ENCODE measurements at regions not wholly inside any gene's neighbourhood (a gene's known extent, or its start where the extent isn't known, plus 50 kb on each side); places are given as distances from the start of the nearest gene placed in this dataset.

DNA sequence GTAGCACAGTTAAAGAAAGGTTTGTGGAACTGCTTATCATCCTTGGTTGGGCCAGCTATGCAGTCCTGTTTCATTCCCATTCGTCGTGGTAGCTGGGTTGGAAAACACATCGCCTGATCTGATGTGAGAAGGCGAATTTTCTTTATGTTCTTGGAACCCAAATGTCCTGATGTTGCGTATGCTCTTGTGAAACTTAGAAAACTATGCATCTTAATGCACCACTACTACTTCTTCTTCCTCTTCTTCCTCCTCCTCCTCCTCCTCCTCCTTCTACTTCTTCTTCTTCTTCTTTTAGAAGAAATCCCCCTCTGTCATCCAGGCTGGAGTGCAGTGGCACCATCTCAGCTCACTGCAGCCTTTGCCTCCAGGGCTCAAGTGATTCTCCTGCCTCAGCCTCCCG is 381.6 kb downstream of the UTRN start:
- ATAC-seq (no peak), DNase-seq (ENCODE audit: low spot score) (no peak)
- H3K36me3 Mint-ChIP-seq: peaks cover 23% of the 10 kb centered on the region
- peaks cover 20% of the 10 kb centered on the region for H3K4me1 Mint-ChIP-seq
- POLR2A ChIA-PET: no interaction called here
- no peak for TF ChIP-seq GRHL2 (CRISPR knock-in tag; IDR thresholded peaks at IDR 0.05; ENCODE audit: insufficient replicate concordance, severe bottlenecking)
- TF ChIP-seq, protein P1, sequence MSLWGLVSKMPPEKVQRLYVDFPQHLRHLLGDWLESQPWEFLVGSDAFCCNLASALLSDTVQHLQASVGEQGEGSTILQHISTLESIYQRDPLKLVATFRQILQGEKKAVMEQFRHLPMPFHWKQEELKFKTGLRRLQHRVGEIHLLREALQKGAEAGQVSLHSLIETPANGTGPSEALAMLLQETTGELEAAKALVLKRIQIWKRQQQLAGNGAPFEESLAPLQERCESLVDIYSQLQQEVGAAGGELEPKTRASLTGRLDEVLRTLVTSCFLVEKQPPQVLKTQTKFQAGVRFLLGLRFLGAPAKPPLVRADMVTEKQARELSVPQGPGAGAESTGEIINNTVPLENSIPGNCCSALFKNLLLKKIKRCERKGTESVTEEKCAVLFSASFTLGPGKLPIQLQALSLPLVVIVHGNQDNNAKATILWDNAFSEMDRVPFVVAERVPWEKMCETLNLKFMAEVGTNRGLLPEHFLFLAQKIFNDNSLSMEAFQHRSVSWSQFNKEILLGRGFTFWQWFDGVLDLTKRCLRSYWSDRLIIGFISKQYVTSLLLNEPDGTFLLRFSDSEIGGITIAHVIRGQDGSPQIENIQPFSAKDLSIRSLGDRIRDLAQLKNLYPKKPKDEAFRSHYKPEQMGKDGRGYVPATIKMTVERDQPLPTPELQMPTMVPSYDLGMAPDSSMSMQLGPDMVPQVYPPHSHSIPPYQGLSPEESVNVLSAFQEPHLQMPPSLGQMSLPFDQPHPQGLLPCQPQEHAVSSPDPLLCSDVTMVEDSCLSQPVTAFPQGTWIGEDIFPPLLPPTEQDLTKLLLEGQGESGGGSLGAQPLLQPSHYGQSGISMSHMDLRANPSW (CRISPR knock-in tag; conservative IDR thresholded peaks at IDR 0.05; ENCODE audit: low read depth): no peak
- TF ChIP-seq, protein P2, sequence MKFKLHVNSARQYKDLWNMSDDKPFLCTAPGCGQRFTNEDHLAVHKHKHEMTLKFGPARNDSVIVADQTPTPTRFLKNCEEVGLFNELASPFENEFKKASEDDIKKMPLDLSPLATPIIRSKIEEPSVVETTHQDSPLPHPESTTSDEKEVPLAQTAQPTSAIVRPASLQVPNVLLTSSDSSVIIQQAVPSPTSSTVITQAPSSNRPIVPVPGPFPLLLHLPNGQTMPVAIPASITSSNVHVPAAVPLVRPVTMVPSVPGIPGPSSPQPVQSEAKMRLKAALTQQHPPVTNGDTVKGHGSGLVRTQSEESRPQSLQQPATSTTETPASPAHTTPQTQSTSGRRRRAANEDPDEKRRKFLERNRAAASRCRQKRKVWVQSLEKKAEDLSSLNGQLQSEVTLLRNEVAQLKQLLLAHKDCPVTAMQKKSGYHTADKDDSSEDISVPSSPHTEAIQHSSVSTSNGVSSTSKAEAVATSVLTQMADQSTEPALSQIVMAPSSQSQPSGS (CRISPR knock-in tag; IDR thresholded peaks at IDR 0.05; ENCODE audit: borderline replicate concordance, low read depth): no peak
- no peak overlapping the region for H3K27ac Mint-ChIP-seq
- no peak overlapping the region for H3K4me3 Mint-ChIP-seq
- CTCF ChIA-PET: no interaction called here
- H3K9me3 Mint-ChIP-seq: peaks cover 23% of the 10 kb centered on the region
- H3K27me3 Mint-ChIP-seq (ENCODE audit: low read depth): peaks cover 38% of the 10 kb centered on the region

DNA sequence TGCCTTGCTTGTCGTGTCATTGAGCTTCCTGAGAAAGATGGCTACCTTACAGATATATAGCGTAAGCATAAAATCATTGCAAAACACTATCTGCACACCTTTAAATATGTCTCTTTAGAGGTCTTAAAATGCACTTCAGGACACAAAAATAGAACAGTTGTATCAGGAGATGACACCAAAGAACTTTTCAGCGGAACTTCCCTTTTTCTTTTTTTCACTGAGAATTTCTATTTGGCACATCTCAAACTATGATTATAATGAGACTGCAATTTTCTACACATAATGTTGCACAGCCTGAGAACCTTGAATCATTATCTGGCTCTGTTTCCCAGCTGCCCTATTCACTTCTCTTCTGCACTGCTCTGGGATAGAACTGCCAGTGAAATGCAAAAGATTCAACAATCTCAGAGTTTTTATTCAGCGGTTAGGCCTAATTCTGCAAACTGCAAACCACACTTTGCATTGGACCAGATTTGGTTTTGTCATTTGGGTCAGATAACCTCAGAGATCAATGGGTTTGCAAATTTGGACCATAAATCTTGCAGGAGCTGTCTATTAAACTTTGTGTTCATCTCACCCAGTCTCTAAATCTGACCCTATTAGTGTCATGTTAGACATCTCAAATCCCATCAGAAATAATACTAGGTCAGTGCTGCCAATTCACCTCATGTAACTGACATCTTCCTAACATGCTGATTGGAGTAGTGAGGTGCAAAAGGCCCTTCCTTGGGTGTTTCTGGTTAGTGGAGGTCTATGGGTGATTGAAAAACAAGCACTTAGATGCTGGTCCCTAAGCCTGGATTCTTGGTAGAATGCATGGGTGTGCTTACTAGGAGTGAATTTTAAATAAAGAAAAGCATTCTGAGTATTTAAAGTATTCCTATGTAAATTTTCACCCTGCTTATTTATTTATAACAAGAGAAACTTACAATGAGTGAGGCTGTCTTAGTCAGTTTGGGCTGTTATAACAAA is 382.7 kb downstream of the UTRN start:
- TF ChIP-seq FOXP1 (CRISPR knock-in tag; IDR thresholded peaks at IDR 0.05; ENCODE audit: borderline replicate concordance): no peak
- TF ChIP-seq, protein P3, sequence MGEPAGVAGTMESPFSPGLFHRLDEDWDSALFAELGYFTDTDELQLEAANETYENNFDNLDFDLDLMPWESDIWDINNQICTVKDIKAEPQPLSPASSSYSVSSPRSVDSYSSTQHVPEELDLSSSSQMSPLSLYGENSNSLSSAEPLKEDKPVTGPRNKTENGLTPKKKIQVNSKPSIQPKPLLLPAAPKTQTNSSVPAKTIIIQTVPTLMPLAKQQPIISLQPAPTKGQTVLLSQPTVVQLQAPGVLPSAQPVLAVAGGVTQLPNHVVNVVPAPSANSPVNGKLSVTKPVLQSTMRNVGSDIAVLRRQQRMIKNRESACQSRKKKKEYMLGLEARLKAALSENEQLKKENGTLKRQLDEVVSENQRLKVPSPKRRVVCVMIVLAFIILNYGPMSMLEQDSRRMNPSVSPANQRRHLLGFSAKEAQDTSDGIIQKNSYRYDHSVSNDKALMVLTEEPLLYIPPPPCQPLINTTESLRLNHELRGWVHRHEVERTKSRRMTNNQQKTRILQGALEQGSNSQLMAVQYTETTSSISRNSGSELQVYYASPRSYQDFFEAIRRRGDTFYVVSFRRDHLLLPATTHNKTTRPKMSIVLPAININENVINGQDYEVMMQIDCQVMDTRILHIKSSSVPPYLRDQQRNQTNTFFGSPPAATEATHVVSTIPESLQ (CRISPR knock-in tag; IDR thresholded peaks at IDR 0.05): no peak
- no peak for TF ChIP-seq TP53 (CRISPR knock-in tag; IDR thresholded peaks at IDR 0.05)
- TF ChIP-seq, protein P4, sequence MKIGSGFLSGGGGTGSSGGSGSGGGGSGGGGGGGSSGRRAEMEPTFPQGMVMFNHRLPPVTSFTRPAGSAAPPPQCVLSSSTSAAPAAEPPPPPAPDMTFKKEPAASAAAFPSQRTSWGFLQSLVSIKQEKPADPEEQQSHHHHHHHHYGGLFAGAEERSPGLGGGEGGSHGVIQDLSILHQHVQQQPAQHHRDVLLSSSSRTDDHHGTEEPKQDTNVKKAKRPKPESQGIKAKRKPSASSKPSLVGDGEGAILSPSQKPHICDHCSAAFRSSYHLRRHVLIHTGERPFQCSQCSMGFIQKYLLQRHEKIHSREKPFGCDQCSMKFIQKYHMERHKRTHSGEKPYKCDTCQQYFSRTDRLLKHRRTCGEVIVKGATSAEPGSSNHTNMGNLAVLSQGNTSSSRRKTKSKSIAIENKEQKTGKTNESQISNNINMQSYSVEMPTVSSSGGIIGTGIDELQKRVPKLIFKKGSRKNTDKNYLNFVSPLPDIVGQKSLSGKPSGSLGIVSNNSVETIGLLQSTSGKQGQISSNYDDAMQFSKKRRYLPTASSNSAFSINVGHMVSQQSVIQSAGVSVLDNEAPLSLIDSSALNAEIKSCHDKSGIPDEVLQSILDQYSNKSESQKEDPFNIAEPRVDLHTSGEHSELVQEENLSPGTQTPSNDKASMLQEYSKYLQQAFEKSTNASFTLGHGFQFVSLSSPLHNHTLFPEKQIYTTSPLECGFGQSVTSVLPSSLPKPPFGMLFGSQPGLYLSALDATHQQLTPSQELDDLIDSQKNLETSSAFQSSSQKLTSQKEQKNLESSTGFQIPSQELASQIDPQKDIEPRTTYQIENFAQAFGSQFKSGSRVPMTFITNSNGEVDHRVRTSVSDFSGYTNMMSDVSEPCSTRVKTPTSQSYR (CRISPR knock-in tag; IDR thresholded peaks at IDR 0.05): no peak
- TF ChIP-seq, protein P5, sequence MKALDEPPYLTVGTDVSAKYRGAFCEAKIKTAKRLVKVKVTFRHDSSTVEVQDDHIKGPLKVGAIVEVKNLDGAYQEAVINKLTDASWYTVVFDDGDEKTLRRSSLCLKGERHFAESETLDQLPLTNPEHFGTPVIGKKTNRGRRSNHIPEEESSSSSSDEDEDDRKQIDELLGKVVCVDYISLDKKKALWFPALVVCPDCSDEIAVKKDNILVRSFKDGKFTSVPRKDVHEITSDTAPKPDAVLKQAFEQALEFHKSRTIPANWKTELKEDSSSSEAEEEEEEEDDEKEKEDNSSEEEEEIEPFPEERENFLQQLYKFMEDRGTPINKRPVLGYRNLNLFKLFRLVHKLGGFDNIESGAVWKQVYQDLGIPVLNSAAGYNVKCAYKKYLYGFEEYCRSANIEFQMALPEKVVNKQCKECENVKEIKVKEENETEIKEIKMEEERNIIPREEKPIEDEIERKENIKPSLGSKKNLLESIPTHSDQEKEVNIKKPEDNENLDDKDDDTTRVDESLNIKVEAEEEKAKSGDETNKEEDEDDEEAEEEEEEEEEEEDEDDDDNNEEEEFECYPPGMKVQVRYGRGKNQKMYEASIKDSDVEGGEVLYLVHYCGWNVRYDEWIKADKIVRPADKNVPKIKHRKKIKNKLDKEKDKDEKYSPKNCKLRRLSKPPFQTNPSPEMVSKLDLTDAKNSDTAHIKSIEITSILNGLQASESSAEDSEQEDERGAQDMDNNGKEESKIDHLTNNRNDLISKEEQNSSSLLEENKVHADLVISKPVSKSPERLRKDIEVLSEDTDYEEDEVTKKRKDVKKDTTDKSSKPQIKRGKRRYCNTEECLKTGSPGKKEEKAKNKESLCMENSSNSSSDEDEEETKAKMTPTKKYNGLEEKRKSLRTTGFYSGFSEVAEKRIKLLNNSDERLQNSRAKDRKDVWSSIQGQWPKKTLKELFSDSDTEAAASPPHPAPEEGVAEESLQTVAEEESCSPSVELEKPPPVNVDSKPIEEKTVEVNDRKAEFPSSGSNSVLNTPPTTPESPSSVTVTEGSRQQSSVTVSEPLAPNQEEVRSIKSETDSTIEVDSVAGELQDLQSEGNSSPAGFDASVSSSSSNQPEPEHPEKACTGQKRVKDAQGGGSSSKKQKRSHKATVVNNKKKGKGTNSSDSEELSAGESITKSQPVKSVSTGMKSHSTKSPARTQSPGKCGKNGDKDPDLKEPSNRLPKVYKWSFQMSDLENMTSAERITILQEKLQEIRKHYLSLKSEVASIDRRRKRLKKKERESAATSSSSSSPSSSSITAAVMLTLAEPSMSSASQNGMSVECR (CRISPR knock-in tag; IDR thresholded peaks at IDR 0.05; ENCODE audit: borderline replicate concordance): no peak
- no peak for TF ChIP-seq TEAD4 (CRISPR knock-in tag; IDR thresholded peaks at IDR 0.05)
- TF ChIP-seq KAT7 (CRISPR knock-in tag; IDR thresholded peaks at IDR 0.05; ENCODE audit: borderline replicate concordance): no peak
- TF ChIP-seq, protein P6, sequence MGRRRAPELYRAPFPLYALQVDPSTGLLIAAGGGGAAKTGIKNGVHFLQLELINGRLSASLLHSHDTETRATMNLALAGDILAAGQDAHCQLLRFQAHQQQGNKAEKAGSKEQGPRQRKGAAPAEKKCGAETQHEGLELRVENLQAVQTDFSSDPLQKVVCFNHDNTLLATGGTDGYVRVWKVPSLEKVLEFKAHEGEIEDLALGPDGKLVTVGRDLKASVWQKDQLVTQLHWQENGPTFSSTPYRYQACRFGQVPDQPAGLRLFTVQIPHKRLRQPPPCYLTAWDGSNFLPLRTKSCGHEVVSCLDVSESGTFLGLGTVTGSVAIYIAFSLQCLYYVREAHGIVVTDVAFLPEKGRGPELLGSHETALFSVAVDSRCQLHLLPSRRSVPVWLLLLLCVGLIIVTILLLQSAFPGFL (CRISPR knock-in tag; IDR thresholded peaks at IDR 0.05; ENCODE audit: borderline replicate concordance): no peak
- no peak for TF ChIP-seq ZNF317 (CRISPR knock-in tag; IDR thresholded peaks at IDR 0.05; ENCODE audit: borderline replicate concordance, low read depth)
- TF ChIP-seq HMGA2 (CRISPR knock-in tag; IDR thresholded peaks at IDR 0.05): no peak
- TF ChIP-seq ZNF396 (CRISPR knock-in tag; IDR thresholded peaks at IDR 0.05; ENCODE audit: borderline replicate concordance): no peak
- TF ChIP-seq, protein P7, sequence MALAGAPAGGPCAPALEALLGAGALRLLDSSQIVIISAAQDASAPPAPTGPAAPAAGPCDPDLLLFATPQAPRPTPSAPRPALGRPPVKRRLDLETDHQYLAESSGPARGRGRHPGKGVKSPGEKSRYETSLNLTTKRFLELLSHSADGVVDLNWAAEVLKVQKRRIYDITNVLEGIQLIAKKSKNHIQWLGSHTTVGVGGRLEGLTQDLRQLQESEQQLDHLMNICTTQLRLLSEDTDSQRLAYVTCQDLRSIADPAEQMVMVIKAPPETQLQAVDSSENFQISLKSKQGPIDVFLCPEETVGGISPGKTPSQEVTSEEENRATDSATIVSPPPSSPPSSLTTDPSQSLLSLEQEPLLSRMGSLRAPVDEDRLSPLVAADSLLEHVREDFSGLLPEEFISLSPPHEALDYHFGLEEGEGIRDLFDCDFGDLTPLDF (CRISPR knock-in tag; IDR thresholded peaks at IDR 0.05): no peak
- no peak for TF ChIP-seq NR3C1 (CRISPR knock-in tag; conservative IDR thresholded peaks at IDR 0.05; ENCODE audit: low read depth)
- Mint-ChIP-seq H3K4me1 (peaks cover 11% of the 10 kb centered on the region), H3K9me3 (peaks cover 33% of the 10 kb centered on the region), H3K4me3 (no peak overlapping the region), H3K27ac (no peak overlapping the region), H3K27me3 (ENCODE audit: low read depth) (peaks cover 29% of the 10 kb centered on the region), H3K36me3 (peaks cover 32% of the 10 kb centered on the region)
- POLR2A ChIA-PET: no interaction called here
- ATAC-seq (no peak), DNase-seq (ENCODE audit: low spot score) (no peak)
- CTCF ChIA-PET: no interaction called here

Data from WTC11 (cell line).